ENCODE measurements at regions not wholly inside any gene's neighbourhood (a gene's known extent, or its start where the extent isn't known, plus 50 kb on each side); places are given as distances from the start of the nearest gene placed in this dataset.

GRCh38 chr15:31486906-31487695, 160.5 kb downstream of the KLF13 start:
- no peak for TF ChIP-seq CTCF (IDR thresholded peaks at IDR 0.05; ENCODE audit: insufficient read depth, low read length, severe bottlenecking)
- FAIRE-seq, result no peak
- no peaks in the 10 kb centered on the region for H3K36me3 ChIP-seq (ENCODE audit: control insufficient read depth, insufficient read depth, low read length)

GRCh38 chr15:31487811-31488436, 161.3 kb downstream of the KLF13 start:
- DNase-seq (ENCODE audit: low read depth) (peak; percentile 37), FAIRE-seq (peak; percentile 47)
- Histone ChIP-seq H3K27me3 (ENCODE audit: control insufficient read depth, insufficient read depth, low read length) (peaks cover 2% of the 10 kb centered on the region), H3K4me3 (ENCODE audit: low read depth, low read length) (no peak overlapping the region), H3K36me3 (ENCODE audit: control insufficient read depth, insufficient read depth, low read length) (no peaks in the 10 kb centered on the region)
- TF ChIP-seq CTCF (IDR thresholded peaks at IDR 0.05; ENCODE audit: insufficient read depth, low read length, severe bottlenecking), result peak; percentile 34

More at GRCh38 chr15:31486906-31487695, 160.5 kb downstream of the KLF13 start:
- Histone ChIP-seq H3K4me3 (ENCODE audit: low read depth, low read length) (no peak overlapping the region), H3K27me3 (ENCODE audit: control insufficient read depth, insufficient read depth, low read length) (peaks cover 6% of the 10 kb centered on the region)
- DNase-seq (ENCODE audit: low read depth), result no peak

- Histone ChIP-seq H3K4me3 (ENCODE audit: low read depth, low read length) (no peak overlapping the region), H3K27me3 (ENCODE audit: control insufficient read depth, insufficient read depth, low read length) (no peaks in the 10 kb centered on the region), H3K36me3 (ENCODE audit: control insufficient read depth, insufficient read depth, low read length) (no peaks in the 10 kb centered on the region)
- peak; percentile 81 for TF ChIP-seq CTCF (IDR thresholded peaks at IDR 0.05; ENCODE audit: insufficient read depth, low read length, severe bottlenecking)
- peak; percentile 74 for DNase-seq (ENCODE audit: low read depth)
- FAIRE-seq, result peak; percentile 89
These were observed 162.0 kb downstream of the KLF13 start for GRCh38 chr15:31488437-31489204.

GRCh38 chr15:31489281-31489680, 162.6 kb downstream of the KLF13 start:
- Histone ChIP-seq H3K27me3 (ENCODE audit: control insufficient read depth, insufficient read depth, low read length) (no peaks in the 10 kb centered on the region), H3K4me3 (ENCODE audit: low read depth, low read length) (no peak overlapping the region), H3K36me3 (ENCODE audit: control insufficient read depth, insufficient read depth, low read length) (no peaks in the 10 kb centered on the region)
- no peak for TF ChIP-seq CTCF (IDR thresholded peaks at IDR 0.05; ENCODE audit: insufficient read depth, low read length, severe bottlenecking)
- DNase-seq (ENCODE audit: low read depth), result no peak
- no peak for FAIRE-seq

GRCh38 chr15:31489801-31490646, 163.4 kb downstream of the KLF13 start:
- peak; percentile 86 for TF ChIP-seq CTCF (IDR thresholded peaks at IDR 0.05; ENCODE audit: insufficient read depth, low read length, severe bottlenecking)
- no peak overlapping the region for H3K4me3 ChIP-seq (ENCODE audit: low read depth, low read length)
- no peaks in the 10 kb centered on the region for H3K36me3 ChIP-seq (ENCODE audit: control insufficient read depth, insufficient read depth, low read length)
- DNase-seq (ENCODE audit: low read depth) (peak; percentile 54), FAIRE-seq (no peak)
- no peaks in the 10 kb centered on the region for H3K27me3 ChIP-seq (ENCODE audit: control insufficient read depth, insufficient read depth, low read length)
